ENCODE measurements at regions not wholly inside any gene's neighbourhood (a gene's known extent, or its start where the extent isn't known, plus 50 kb on each side); places are given as distances from the start of the nearest gene placed in this dataset.

DNA sequence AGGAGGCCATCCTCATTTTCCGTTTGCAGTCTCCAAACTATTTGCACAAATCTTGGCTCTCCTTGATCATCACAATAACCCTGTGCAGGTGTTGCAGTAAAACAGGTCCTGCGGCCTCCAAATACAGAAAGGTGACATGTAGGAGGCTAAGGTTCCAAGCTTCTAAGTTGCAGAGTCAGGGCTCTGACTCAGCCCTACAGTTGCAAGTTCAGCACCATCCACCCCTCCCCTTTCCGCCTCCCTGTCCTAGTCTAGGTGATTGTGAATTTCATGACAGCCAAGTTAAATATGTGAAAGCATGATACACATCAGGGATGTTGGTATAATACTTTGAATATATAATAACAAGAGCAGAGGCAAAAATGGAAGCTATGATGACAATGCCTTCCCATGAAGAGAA, 317.3 kb upstream of the CDH4 start:
- Mint-ChIP-seq H3K4me3 (ENCODE audit: unreplicated experiment) (no peak overlapping the region), H3K27me3 (ENCODE audit: unreplicated experiment) (peaks cover 4% of the 10 kb centered on the region), H3K27ac (ENCODE audit: unreplicated experiment) (no peak overlapping the region), H3K9me3 (ENCODE audit: unreplicated experiment) (peaks cover 5% of the 10 kb centered on the region), H3K4me1 (ENCODE audit: low read depth, unreplicated experiment) (no peaks in the 10 kb centered on the region), H3K36me3 (ENCODE audit: unreplicated experiment) (no peaks in the 10 kb centered on the region)
- TF ChIP-seq, protein P1, sequence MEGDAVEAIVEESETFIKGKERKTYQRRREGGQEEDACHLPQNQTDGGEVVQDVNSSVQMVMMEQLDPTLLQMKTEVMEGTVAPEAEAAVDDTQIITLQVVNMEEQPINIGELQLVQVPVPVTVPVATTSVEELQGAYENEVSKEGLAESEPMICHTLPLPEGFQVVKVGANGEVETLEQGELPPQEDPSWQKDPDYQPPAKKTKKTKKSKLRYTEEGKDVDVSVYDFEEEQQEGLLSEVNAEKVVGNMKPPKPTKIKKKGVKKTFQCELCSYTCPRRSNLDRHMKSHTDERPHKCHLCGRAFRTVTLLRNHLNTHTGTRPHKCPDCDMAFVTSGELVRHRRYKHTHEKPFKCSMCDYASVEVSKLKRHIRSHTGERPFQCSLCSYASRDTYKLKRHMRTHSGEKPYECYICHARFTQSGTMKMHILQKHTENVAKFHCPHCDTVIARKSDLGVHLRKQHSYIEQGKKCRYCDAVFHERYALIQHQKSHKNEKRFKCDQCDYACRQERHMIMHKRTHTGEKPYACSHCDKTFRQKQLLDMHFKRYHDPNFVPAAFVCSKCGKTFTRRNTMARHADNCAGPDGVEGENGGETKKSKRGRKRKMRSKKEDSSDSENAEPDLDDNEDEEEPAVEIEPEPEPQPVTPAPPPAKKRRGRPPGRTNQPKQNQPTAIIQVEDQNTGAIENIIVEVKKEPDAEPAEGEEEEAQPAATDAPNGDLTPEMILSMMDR (IDR thresholded peaks at IDR 0.05; ENCODE audit: partially characterized antibody, unreplicated experiment): no peak
- no peak for DNase-seq

DNA sequence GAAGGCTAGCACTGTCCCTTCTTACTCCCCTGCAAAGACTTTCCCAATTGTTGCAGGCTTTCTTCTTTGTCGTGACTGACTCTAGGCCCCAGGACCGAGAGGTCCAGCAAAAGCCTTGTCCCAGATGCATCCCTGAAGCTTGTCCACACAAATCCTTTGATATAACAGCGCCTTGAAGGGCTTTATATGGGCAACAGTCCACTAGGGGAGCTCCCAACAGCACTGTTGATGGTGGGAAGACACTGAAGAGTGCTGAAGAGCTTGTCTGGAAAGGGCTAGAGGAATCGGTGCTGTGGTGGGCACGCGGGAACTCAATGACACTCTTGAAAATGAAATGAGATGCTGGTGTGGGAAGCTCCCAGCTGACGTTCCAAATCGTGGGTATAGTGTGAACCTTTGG, 316.1 kb upstream of the CDH4 start:
- no peak for DNase-seq
- no peak overlapping the region for H3K4me3 Mint-ChIP-seq (ENCODE audit: unreplicated experiment)
- peaks cover 2% of the 10 kb centered on the region for H3K27me3 Mint-ChIP-seq (ENCODE audit: unreplicated experiment)
- H3K36me3 Mint-ChIP-seq (ENCODE audit: unreplicated experiment): no peaks in the 10 kb centered on the region
- H3K27ac Mint-ChIP-seq (ENCODE audit: unreplicated experiment): no peak overlapping the region
- TF ChIP-seq, protein P1 (IDR thresholded peaks at IDR 0.05; ENCODE audit: partially characterized antibody, unreplicated experiment): no peak
- H3K4me1 Mint-ChIP-seq (ENCODE audit: low read depth, unreplicated experiment): no peaks in the 10 kb centered on the region
- H3K9me3 Mint-ChIP-seq (ENCODE audit: unreplicated experiment): peaks cover 5% of the 10 kb centered on the region

DNA sequence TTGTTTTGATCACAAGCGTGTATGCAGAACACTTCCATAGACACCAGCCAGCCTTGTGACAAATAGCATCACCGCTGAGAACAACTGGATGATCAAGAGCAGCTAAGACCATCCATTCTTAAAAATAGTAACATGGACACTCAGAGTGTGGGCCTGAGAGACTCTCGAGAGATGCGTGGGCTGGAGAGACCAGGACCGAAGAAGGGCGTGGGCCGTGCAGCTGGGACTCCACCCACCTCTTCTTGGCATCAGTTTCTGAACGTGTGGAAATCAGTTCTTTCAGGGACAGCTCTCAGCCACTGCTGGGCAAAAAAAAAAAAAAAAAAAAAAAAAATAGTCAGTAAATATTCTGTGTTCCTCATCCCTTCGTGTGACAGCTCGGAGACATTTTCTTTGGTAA, 314.5 kb upstream of the CDH4 start:
- TF ChIP-seq, protein P1 (IDR thresholded peaks at IDR 0.05; ENCODE audit: partially characterized antibody, unreplicated experiment): no peak
- peaks cover 5% of the 10 kb centered on the region for H3K9me3 Mint-ChIP-seq (ENCODE audit: unreplicated experiment)
- H3K36me3 Mint-ChIP-seq (ENCODE audit: unreplicated experiment): no peaks in the 10 kb centered on the region
- no peak overlapping the region for H3K4me3 Mint-ChIP-seq (ENCODE audit: unreplicated experiment)
- H3K27ac Mint-ChIP-seq (ENCODE audit: unreplicated experiment): no peak overlapping the region
- no peak for DNase-seq
- H3K4me1 Mint-ChIP-seq (ENCODE audit: low read depth, unreplicated experiment): no peaks in the 10 kb centered on the region
- H3K27me3 Mint-ChIP-seq (ENCODE audit: unreplicated experiment): peaks cover 2% of the 10 kb centered on the region

DNA sequence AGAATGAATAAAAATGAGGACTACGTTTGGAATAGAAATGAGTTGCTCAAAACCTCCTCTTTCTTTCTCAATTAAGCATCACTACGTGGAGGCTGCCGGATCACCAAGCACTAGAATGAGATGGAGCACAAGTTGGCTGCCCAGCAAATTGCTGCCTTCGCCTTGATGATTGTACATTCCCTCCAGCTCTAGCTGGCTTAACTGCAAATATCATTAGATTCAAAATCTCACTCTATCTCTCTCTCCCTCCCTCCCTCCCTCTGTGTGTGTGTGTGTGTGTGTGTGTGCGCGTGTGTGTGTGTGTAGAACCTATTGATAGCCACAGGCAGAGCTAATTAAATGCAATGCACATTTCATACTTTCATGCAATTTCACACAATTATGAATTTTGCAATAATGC, 310.7 kb upstream of the CDH4 start:
- Mint-ChIP-seq H3K36me3 (ENCODE audit: unreplicated experiment) (no peaks in the 10 kb centered on the region), H3K4me3 (ENCODE audit: unreplicated experiment) (no peak overlapping the region), H3K4me1 (ENCODE audit: low read depth, unreplicated experiment) (no peaks in the 10 kb centered on the region), H3K27me3 (ENCODE audit: unreplicated experiment) (no peaks in the 10 kb centered on the region), H3K9me3 (ENCODE audit: unreplicated experiment) (peaks cover 3% of the 10 kb centered on the region), H3K27ac (ENCODE audit: unreplicated experiment) (no peak overlapping the region)
- DNase-seq: no peak
- TF ChIP-seq, protein P1 (IDR thresholded peaks at IDR 0.05; ENCODE audit: partially characterized antibody, unreplicated experiment): no peak

DNA sequence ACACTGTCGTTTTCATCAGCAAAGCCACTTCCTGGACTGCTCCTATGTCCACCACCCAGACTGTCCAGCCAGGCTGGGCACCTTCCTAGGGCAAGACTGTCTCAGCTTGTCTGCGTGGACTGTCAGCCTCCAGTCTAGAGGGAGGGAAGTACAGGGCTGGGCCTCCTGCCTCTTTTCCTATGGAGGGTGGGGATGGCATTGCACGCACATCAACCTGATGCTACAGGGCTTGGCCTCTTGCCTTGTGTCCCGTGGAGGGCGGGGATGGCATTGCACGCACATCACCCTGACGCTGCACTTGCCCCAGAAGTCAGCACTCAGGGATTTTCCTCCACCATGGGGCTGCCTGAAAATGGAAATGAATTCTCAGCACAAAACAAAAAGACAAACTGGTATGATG, 304.2 kb upstream of the CDH4 start:
- no peak for DNase-seq
- Mint-ChIP-seq H3K4me3 (ENCODE audit: unreplicated experiment) (no peak overlapping the region), H3K4me1 (ENCODE audit: low read depth, unreplicated experiment) (no peaks in the 10 kb centered on the region), H3K36me3 (ENCODE audit: unreplicated experiment) (no peaks in the 10 kb centered on the region), H3K27me3 (ENCODE audit: unreplicated experiment) (peaks cover 2% of the 10 kb centered on the region), H3K9me3 (ENCODE audit: unreplicated experiment) (no peaks in the 10 kb centered on the region), H3K27ac (ENCODE audit: unreplicated experiment) (no peak overlapping the region)
- TF ChIP-seq, protein P1 (IDR thresholded peaks at IDR 0.05; ENCODE audit: partially characterized antibody, unreplicated experiment): no peak
